HCT116 (cell line): ENCODE measurements at regions not wholly inside any gene's neighbourhood (a gene's known extent, or its start where the extent isn't known, plus 50 kb on each side); places are given as distances from the start of the nearest gene placed in this dataset.

Experiments used
- ATAC-seq: fragments of 200-7000 bp; cut with Tn5 transposase; 2 replicates; pipeline ENCODE4 v1.9.1; 2020; ENCODE audit warnings: mild to moderate bottlenecking, moderate library complexity
- BruUV-seq: library from RNA; stranded (reverse); fragments of 400-500 nt; replicated peaks from 2 replicates; lab custom pipeline; 2021; lab: Mats Ljungman, UMichigan
- CTCF ChIA-PET: fragments of 300-600 bp; sonication (Branson Sonifier 250); formaldehyde crosslinking; loops from one replicate; lab custom pipeline; 2021; ENCODE audit warnings: antibody characterized with exemption; lab: Charles Lee
- POLR2A ChIA-PET: fragments of 300-600, 350-600 bp; sonication (Branson Sonifier 250); formaldehyde crosslinking; loops from one replicate; lab custom pipeline; 2021; ENCODE audit warnings: antibody characterized with exemption; lab: Charles Lee
- RAD21 ChIA-PET, 2 experiments: fragments of 300-600 bp; sonication (Branson Sonifier 250); formaldehyde crosslinking; loops; one replicate each; lab custom pipeline; 2023; ENCODE audit warnings: low total read pairs in 2 of 2; ENCODE audit not compliant: uncharacterized antibody in 2 of 2, unreplicated experiment in 2 of 2, low non-redundant PET in 1 of 2; lab: Charles Lee
- DNase-seq: peaks from one replicate; pipeline ENCODE4 v3.0.0-alpha.2; 2010; ENCODE audit warnings: low read depth, low spot score
- H2AFZ ChIP-seq: fragments of 200-600 bp; shearing (Covaris generic), sonication (generic); 2 replicates; pipeline ENCODE4 v1.6.1; 2017; ENCODE audit warnings: low read depth, mixed run types, mixed read lengths, antibody characterized with exemption, low read length; ENCODE audit not compliant: poor library complexity, severe bottlenecking
- H3K27ac ChIP-seq: 2 replicates; pipeline ENCODE4 v1.5.1; 2012; ENCODE audit warnings: low read depth, low read length
- H3K27me3 ChIP-seq: fragments of 200-600 bp; sonication (generic); 2 replicates; pipeline ENCODE4 v1.6.1; 2016; ENCODE audit warnings: mixed run types, low read length, mixed read lengths; ENCODE audit not compliant: insufficient read depth
- H3K36me3 ChIP-seq, 2 experiments: fragments of 200-500 bp in 1 of 2; fragments of 200-600 bp in 1 of 2; sonication (Bioruptor generic) in 1 of 2; sonication (generic) in 1 of 2; 2 replicates each; pipeline versions ENCODE4 v1.5.1 to v1.6.1; 2014 to 2016; ENCODE audit warnings: low read length in 2 of 2, inconsistent platforms in 1 of 2, mixed read lengths in 1 of 2, mixed run types in 1 of 2; ENCODE audit not compliant: insufficient read depth in 2 of 2, control insufficient read depth in 1 of 2
- H3K4me1 ChIP-seq, 2 experiments: fragments of 200-600 bp in 1 of 2; sonication (generic) in 1 of 2; 2 replicates each; pipeline versions ENCODE4 v1.5.1 to v1.6.1; 2012 to 2017; ENCODE audit warnings: low read length in 2 of 2, inconsistent platforms in 1 of 2, mild to moderate bottlenecking in 1 of 2, mixed read lengths in 1 of 2, mixed run types in 1 of 2, moderate library complexity in 1 of 2; ENCODE audit not compliant: insufficient read depth in 2 of 2, control insufficient read depth in 1 of 2
- H3K4me2 ChIP-seq: fragments of 200-600 bp; sonication (generic); 2 replicates; pipeline ENCODE4 v1.6.1; 2017; ENCODE audit warnings: mixed run types, low read length, mixed read lengths
- H3K4me3 ChIP-seq, 2 experiments: fragments of 200-600 bp in 1 of 2; sonication (generic) in 1 of 2; replicated peaks in 1 of 2; 2 replicates each; pipeline ENCODE4 v1.5.1; 2011 to 2016; ENCODE audit warnings: low read length in 2 of 2, control low read depth in 1 of 2, low read depth in 1 of 2, mild to moderate bottlenecking in 1 of 2, mixed read lengths in 1 of 2, mixed run types in 1 of 2
- H3K79me2 ChIP-seq: fragments of 200-600 bp; sonication (generic); 2 replicates; pipeline ENCODE4 v1.6.1; 2017; ENCODE audit warnings: mild to moderate bottlenecking, mixed run types, low read length, moderate library complexity, mixed read lengths; ENCODE audit not compliant: insufficient read depth
- H3K9ac ChIP-seq: fragments of 200-600 bp; sonication (generic); 2 replicates; pipeline ENCODE4 v1.6.1; 2016; ENCODE audit warnings: low read length, mixed read lengths
- H3K9me2 ChIP-seq: fragments of 200-600 bp; sonication (generic), shearing (Covaris generic); 2 replicates; pipeline ENCODE4 v1.6.1; 2017; ENCODE audit warnings: mixed run types, mild to moderate bottlenecking, moderate library complexity; ENCODE audit not compliant: insufficient read depth
- H3K9me3 ChIP-seq, 2 experiments: fragments of 200-500 bp in 1 of 2; fragments of 200-600 bp in 1 of 2; sonication (Bioruptor generic) in 1 of 2; sonication (generic) in 1 of 2; 2 replicates each; pipeline ENCODE4 v1.6.1; 2014 to 2017; ENCODE audit warnings: low read length in 2 of 2, mixed read lengths in 2 of 2, inconsistent platforms in 1 of 2, low read depth in 1 of 2, mild to moderate bottlenecking in 1 of 2, mixed run types in 1 of 2, moderate library complexity in 1 of 2; ENCODE audit not compliant: control insufficient read depth in 1 of 2, insufficient read depth in 1 of 2
- H4K20me1 ChIP-seq: fragments of 200-600 bp; sonication (generic), shearing (Covaris generic); 2 replicates; pipeline ENCODE4 v1.6.1; 2017; ENCODE audit warnings: mixed run types, mild to moderate bottlenecking, moderate library complexity; ENCODE audit not compliant: insufficient read depth
- ATF3 ChIP-seq: IDR thresholded peaks from 2 replicates; pipeline ENCODE4 v1.6.1; 2012
- CEBPB ChIP-seq: IDR thresholded peaks from 2 replicates; pipeline ENCODE4 v1.6.1; 2012; ENCODE audit warnings: low read depth
- EGR1 ChIP-seq: IDR thresholded peaks from 2 replicates; pipeline ENCODE4 v1.6.1; 2012; ENCODE audit warnings: low read depth
- EZH2 ChIP-seq: fragments of 200-600 bp; sonication (generic); IDR thresholded peaks from 2 replicates; pipeline ENCODE4 v1.6.1; 2017; ENCODE audit warnings: antibody characterized with exemption, mixed run types
- FOSL1 ChIP-seq: IDR thresholded peaks from 2 replicates; pipeline ENCODE4 v1.6.1; 2012; ENCODE audit warnings: low read depth
- MAX ChIP-seq: IDR thresholded peaks from 2 replicates; pipeline ENCODE4 v1.6.1; 2012
- POLR2A ChIP-seq: IDR thresholded peaks from 2 replicates; pipeline ENCODE4 v1.7.0; 2011; ENCODE audit warnings: borderline replicate concordance; ENCODE audit not compliant: insufficient read depth, insufficient read length; ENCODE audit errors: extremely low read depth
- TCF7L2 ChIP-seq: IDR thresholded peaks from 2 replicates; pipeline ENCODE4 v1.7.0; 2011; ENCODE audit warnings: borderline replicate concordance, inconsistent platforms; ENCODE audit not compliant: insufficient read depth, insufficient read length; ENCODE audit errors: extremely low read depth
- ZNF274 ChIP-seq: fragments of 200-500 bp; sonication (Bioruptor generic); IDR thresholded peaks from 2 replicates; pipeline ENCODE4 v1.6.1; 2014; ENCODE audit warnings: mild to moderate bottlenecking, low read depth, low read length, inconsistent platforms
- intact Hi-C: fragments of 100-400 bp; cut with micrococcal nuclease; formaldehyde crosslinking; loops from 2 replicates; pipeline ENCODE4 v1.10.0; 2022
- TF ChIP-seq, protein P1 (sequence below): IDR thresholded peaks from 2 replicates; pipeline ENCODE4 v1.6.1; 2011; ENCODE audit warnings: mild to moderate bottlenecking, low read length, moderate library complexity; ENCODE audit not compliant: insufficient replicate concordance; ENCODE audit errors: extremely low read depth

GRCh38 chr6:30829033-30829432 is 55.3 kb upstream of the DDR1 start:
- peak; percentile 9 for ATAC-seq
- H3K4me2 ChIP-seq: no peak overlapping the region
- no peak for TF ChIP-seq TCF7L2
- no peak for TF ChIP-seq EZH2
- no peak for TF ChIP-seq MAX
- TF ChIP-seq CEBPB: no peak
- no peak for TF ChIP-seq ZNF274
- TF ChIP-seq, protein P1, sequence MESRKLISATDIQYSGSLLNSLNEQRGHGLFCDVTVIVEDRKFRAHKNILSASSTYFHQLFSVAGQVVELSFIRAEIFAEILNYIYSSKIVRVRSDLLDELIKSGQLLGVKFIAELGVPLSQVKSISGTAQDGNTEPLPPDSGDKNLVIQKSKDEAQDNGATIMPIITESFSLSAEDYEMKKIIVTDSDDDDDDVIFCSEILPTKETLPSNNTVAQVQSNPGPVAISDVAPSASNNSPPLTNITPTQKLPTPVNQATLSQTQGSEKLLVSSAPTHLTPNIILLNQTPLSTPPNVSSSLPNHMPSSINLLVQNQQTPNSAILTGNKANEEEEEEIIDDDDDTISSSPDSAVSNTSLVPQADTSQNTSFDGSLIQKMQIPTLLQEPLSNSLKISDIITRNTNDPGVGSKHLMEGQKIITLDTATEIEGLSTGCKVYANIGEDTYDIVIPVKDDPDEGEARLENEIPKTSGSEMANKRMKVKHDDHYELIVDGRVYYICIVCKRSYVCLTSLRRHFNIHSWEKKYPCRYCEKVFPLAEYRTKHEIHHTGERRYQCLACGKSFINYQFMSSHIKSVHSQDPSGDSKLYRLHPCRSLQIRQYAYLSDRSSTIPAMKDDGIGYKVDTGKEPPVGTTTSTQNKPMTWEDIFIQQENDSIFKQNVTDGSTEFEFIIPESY: no peak
- no peak for TF ChIP-seq ATF3
- TF ChIP-seq EGR1: no peak
- no peak for TF ChIP-seq POLR2A
- no peak for TF ChIP-seq FOSL1
- TF ChIP-seq, all 23 proteins: peak for 0
- POLR2A ChIA-PET: interaction anchor here (1.2 to 2.4 kb wide), 5 partner anchors 8 to 241 kb away, joined by 4 to 8 read pairs (median 4); partner anchors contain the start of gene VARS2
- no peaks in the 10 kb centered on the region for H3K9me2 ChIP-seq
- no peak overlapping the region for H2AFZ ChIP-seq
- RAD21 ChIA-PET: interaction anchor here (0.6 to 1.2 kb wide), 6 partner anchors 48 to 258 kb away, joined by 3 to 5 read pairs (median 3); partner anchors contain the start of gene VARS2 (in 1 of the 2)
- H3K4me3 ChIP-seq: no peak overlapping the region
- CTCF ChIA-PET: interaction anchor here (1.0 to 5.8 kb wide), 15 partner anchors 9 to 259 kb away, joined by 3 to 34 read pairs (median 6); partner anchors contain the start of gene VARS2
- peak overlapping the region; percentile 40; the same call in 1 of the 2 replicates for H3K9ac ChIP-seq
- H3K27me3 ChIP-seq: no peaks in the 10 kb centered on the region
- no peaks in the 10 kb centered on the region for H3K9me3 ChIP-seq
- intact Hi-C loops: loop anchor here (2.0 to 5.0 kb wide), 2 partner anchors 258 to 363 kb away; no protein-coding TSS in a partner anchor
- no TSS peak for BruUV-seq
- H3K27ac ChIP-seq: peak overlapping the region; percentile 19; the same call in 1 of the 2 replicates
- H3K4me1 ChIP-seq: peaks cover 23 to 44% of the 10 kb centered on the region in 2 experiments
- H4K20me1 ChIP-seq: no peaks in the 10 kb centered on the region
- no peaks in the 10 kb centered on the region for H3K36me3 ChIP-seq
- DNase-seq: no peak
- no peaks in the 10 kb centered on the region for H3K79me2 ChIP-seq
